HEK293 (cell line): ENCODE measurements at regions not wholly inside any gene's neighbourhood (a gene's known extent, or its start where the extent isn't known, plus 50 kb on each side); places are given as distances from the start of the nearest gene placed in this dataset.

Source experiments
- CTCF ChIA-PET: fragments of 350-600 bp; formaldehyde crosslinking; extraction: SDS; loops from one replicate; lab custom pipeline; 2021; ENCODE audit warnings: antibody characterized with exemption; lab: Yijun Ruan, JAX
- POLR2A ChIA-PET: fragments of 300-600 bp; formaldehyde crosslinking; extraction: SDS; loops from one replicate; lab custom pipeline; 2020; ENCODE audit warnings: antibody characterized with exemption, inconsistent platforms; lab: Yijun Ruan, JAX
- H3K27ac ChIP-seq: fragments of 200-500 bp; sonication (Bioruptor generic); 2 replicates; pipeline ENCODE4 v1.5.1; 2014; ENCODE audit warnings: low read depth, low read length, control low read depth, inconsistent platforms; ENCODE audit errors: extremely low read depth
- H3K36me3 ChIP-seq, 2 experiments: fragments of 200-500 bp in 1 of 2; sonication (Bioruptor generic) in 1 of 2; 1 replicate in 1 of 2; 2 replicates in 1 of 2; pipeline ENCODE4 v1.5.1; 2014 to 2017; ENCODE audit warnings: inconsistent platforms in 2 of 2, low read length in 2 of 2; ENCODE audit not compliant: control insufficient read depth in 2 of 2, insufficient read depth in 1 of 2
- H3K4me1 ChIP-seq: fragments of 200-500 bp; sonication (Bioruptor generic); 2 replicates; pipeline ENCODE4 v1.5.1; 2014; ENCODE audit warnings: mild to moderate bottlenecking, low read length, inconsistent platforms; ENCODE audit not compliant: control insufficient read depth, insufficient read depth
- H3K4me3 ChIP-seq: 2 replicates; pipeline ENCODE4 v1.5.1; 2011; ENCODE audit warnings: low read depth, mild to moderate bottlenecking, control low read depth, low read length, moderate library complexity
- H3K9me3 ChIP-seq: fragments of 200-500 bp; sonication (Bioruptor generic); 2 replicates; pipeline ENCODE4 v1.5.1; 2014; ENCODE audit warnings: low read depth, low read length, inconsistent platforms; ENCODE audit not compliant: control insufficient read depth, insufficient read depth
- BCL11A ChIP-seq: fragments of 450-650 bp; formaldehyde crosslinking; IDR thresholded peaks from 2 replicates; pipeline ENCODE4 v1.5.1; 2016; ENCODE audit warnings: low read depth, missing biosample characterization, missing genetic modification characterization
- BCL6B ChIP-seq: fragments of 450-650 bp; formaldehyde crosslinking; IDR thresholded peaks from 2 replicates; pipeline ENCODE4 v1.5.1; 2017; ENCODE audit warnings: missing biosample characterization, missing genetic modification characterization
- HOXC10 ChIP-seq: sonication (generic); formaldehyde crosslinking; IDR thresholded peaks from 2 replicates; pipeline ENCODE4 v1.8.1; 2023; ENCODE audit warnings: mild to moderate bottlenecking, missing genetic modification reagents
- PRDM1 ChIP-seq: fragments of 450-650 bp; formaldehyde crosslinking; IDR thresholded peaks from 2 replicates; pipeline ENCODE4; 2016; ENCODE audit warnings: missing biosample characterization, missing genetic modification characterization
- SETDB1 ChIP-seq: IDR thresholded peaks from one replicate; pipeline ENCODE4 v1.6.1; 2017; ENCODE audit warnings: mild to moderate bottlenecking, low read length, moderate library complexity, mixed read lengths; ENCODE audit not compliant: insufficient read length
- TCF7L2 ChIP-seq: IDR thresholded peaks from 2 replicates; pipeline ENCODE4 v1.6.1; 2011; ENCODE audit warnings: low read depth, mild to moderate bottlenecking, inconsistent platforms, low read length, moderate library complexity, borderline replicate concordance
- ZBTB48 ChIP-seq: fragments of 450-650 bp; formaldehyde crosslinking; IDR thresholded peaks from 2 replicates; pipeline ENCODE4 v1.5.1; 2016; ENCODE audit warnings: missing biosample characterization, missing genetic modification characterization
- ZBTB8A ChIP-seq: fragments of 450-650 bp; formaldehyde crosslinking; IDR thresholded peaks from 2 replicates; pipeline ENCODE4 v1.5.1; 2016; ENCODE audit warnings: missing biosample characterization, missing genetic modification characterization
- ZFP69B ChIP-seq: fragments of 450-650 bp; formaldehyde crosslinking; IDR thresholded peaks from 2 replicates; pipeline ENCODE4 v1.5.1; 2016; ENCODE audit warnings: missing biosample characterization, missing genetic modification characterization
- ZNF138 ChIP-seq: fragments of 450-650 bp; formaldehyde crosslinking; IDR thresholded peaks from 2 replicates; pipeline ENCODE4 v1.5.1; 2016; ENCODE audit warnings: missing biosample characterization, missing genetic modification characterization, borderline replicate concordance
- ZNF2 ChIP-seq: fragments of 450-650 bp; formaldehyde crosslinking; IDR thresholded peaks from 2 replicates; pipeline ENCODE4 v1.5.1; 2016; ENCODE audit warnings: missing biosample characterization, missing genetic modification characterization
- ZNF24 ChIP-seq: fragments of 450-650 bp; formaldehyde crosslinking; IDR thresholded peaks from 2 replicates; pipeline ENCODE4 v1.5.1; 2016; ENCODE audit warnings: missing biosample characterization, missing genetic modification characterization
- ZNF37A ChIP-seq: fragments of 450-650 bp; IDR thresholded peaks from 2 replicates; pipeline ENCODE4 v1.5.1; 2018; ENCODE audit warnings: missing biosample characterization, missing genetic modification characterization
- ZNF449 ChIP-seq: fragments of 450-650 bp; formaldehyde crosslinking; IDR thresholded peaks from 2 replicates; pipeline ENCODE4 v1.5.1; 2017; ENCODE audit warnings: missing biosample characterization, mild to moderate bottlenecking, missing genetic modification characterization, moderate library complexity
- ZNF521 ChIP-seq: fragments of 450-650 bp; formaldehyde crosslinking; IDR thresholded peaks from 2 replicates; pipeline ENCODE4 v1.5.1; 2017; ENCODE audit warnings: missing biosample characterization, mild to moderate bottlenecking, missing genetic modification characterization
- ZNF544 ChIP-seq: fragments of 450-650 bp; formaldehyde crosslinking; IDR thresholded peaks from 2 replicates; pipeline ENCODE4 v1.5.0; 2017; ENCODE audit warnings: missing biosample characterization, missing genetic modification characterization
- ZNF561 ChIP-seq: fragments of 450-650 bp; IDR thresholded peaks from 2 replicates; pipeline ENCODE4 v1.5.1; 2018; ENCODE audit warnings: missing biosample characterization, missing genetic modification characterization, borderline replicate concordance
- ZNF624 ChIP-seq: fragments of 450-650 bp; formaldehyde crosslinking; IDR thresholded peaks from 2 replicates; pipeline ENCODE4 v1.5.1; 2017; ENCODE audit warnings: missing biosample characterization, missing genetic modification characterization
- ZNF626 ChIP-seq: fragments of 450-650 bp; sonication (Bioruptor Pico); formaldehyde crosslinking; IDR thresholded peaks from 2 replicates; pipeline ENCODE4 v1.5.1; 2018; ENCODE audit warnings: missing biosample characterization, missing genetic modification characterization, inconsistent platforms
- ZNF639 ChIP-seq: fragments of 450-650 bp; formaldehyde crosslinking; IDR thresholded peaks from 2 replicates; pipeline ENCODE4 v1.5.1; 2016; ENCODE audit warnings: missing biosample characterization, missing genetic modification characterization
- ZNF660 ChIP-seq: fragments of 450-650 bp; IDR thresholded peaks from 2 replicates; pipeline ENCODE4 v1.5.1; 2018; ENCODE audit warnings: missing biosample characterization, mild to moderate bottlenecking, missing genetic modification characterization
- ZNF704 ChIP-seq: fragments of 450-650 bp; formaldehyde crosslinking; IDR thresholded peaks from 2 replicates; pipeline ENCODE4 v1.5.1; 2016; ENCODE audit warnings: missing biosample characterization, missing genetic modification characterization
- ZNF747 ChIP-seq: fragments of 450-650 bp; formaldehyde crosslinking; IDR thresholded peaks from 2 replicates; pipeline ENCODE4 v1.5.1; 2016; ENCODE audit warnings: missing biosample characterization, missing genetic modification characterization
- ZNF768 ChIP-seq: fragments of 450-650 bp; formaldehyde crosslinking; IDR thresholded peaks from 2 replicates; pipeline ENCODE4 v1.5.1; 2018; ENCODE audit warnings: missing biosample characterization, mild to moderate bottlenecking, missing genetic modification characterization
- ZNF792 ChIP-seq: fragments of 450-650 bp; formaldehyde crosslinking; IDR thresholded peaks from 2 replicates; pipeline ENCODE4 v1.5.1; 2016; ENCODE audit warnings: missing biosample characterization, missing genetic modification characterization
- ZNF837 ChIP-seq: fragments of 450-650 bp; formaldehyde crosslinking; IDR thresholded peaks from 2 replicates; pipeline ENCODE4 v1.5.1; 2016; ENCODE audit warnings: missing biosample characterization, missing genetic modification characterization

- no peak for TF ChIP-seq ZNF37A (tag by site-specific recombination)
- no peak for TF ChIP-seq ZNF521
- TF ChIP-seq ZNF624 (tag by site-specific recombination) = no peak
- no peak for TF ChIP-seq ZNF24
- TF ChIP-seq ZNF138 (tag by site-specific recombination) = no peak
- no peak for TF ChIP-seq ZNF561 (tag by site-specific recombination)
- TF ChIP-seq ZBTB48 (tag by site-specific recombination) = no peak
- TF ChIP-seq ZNF660 (tag by site-specific recombination) = no peak
- TF ChIP-seq ZNF747 (tag by site-specific recombination) = no peak
- no peak for TF ChIP-seq ZNF639 (tag by site-specific recombination)
- no peak for TF ChIP-seq ZNF792 (tag by site-specific recombination)
These were observed 111.9 kb upstream of the EFNA5 start (continued) for GRCh38 chr5:107782561-107783169.

- TF ChIP-seq SETDB1 = peak; percentile 79
- TF ChIP-seq ZNF837 (tag by site-specific recombination) = no peak
- H3K36me3 ChIP-seq = no peaks in the 10 kb centered on the region
- CTCF ChIA-PET = interaction anchor here (0.7 to 0.8 kb wide), 2 partner anchors 19 to 366 kb away, joined by 3 read pairs; no protein-coding TSS in a partner anchor
- H3K4me3 ChIP-seq = no peak overlapping the region
- no peak overlapping the region for H3K27ac ChIP-seq
- POLR2A ChIA-PET = no interaction called here
- peaks cover 3% of the 10 kb centered on the region; the same call in 1 of the 2 replicates for H3K4me1 ChIP-seq
- no peaks in the 10 kb centered on the region for H3K9me3 ChIP-seq
These were observed 110.7 kb upstream of the EFNA5 start for GRCh38 chr5:107781451-107781850.

GRCh38 chr5:107779437-107779836 lies 108.7 kb upstream of the EFNA5 start:
- ChIA-PET CTCF (interaction anchor here (0.5 kb wide), 1 partner anchor 17 kb away, joined by 3 read pairs; no protein-coding TSS in a partner anchor), POLR2A (no interaction called here)
- H3K27ac ChIP-seq = no peak overlapping the region
- H3K9me3 ChIP-seq = no peaks in the 10 kb centered on the region
- peaks cover 3% of the 10 kb centered on the region; the same call in 1 of the 2 replicates for H3K4me1 ChIP-seq
- no peaks in the 10 kb centered on the region for H3K36me3 ChIP-seq
- no peak overlapping the region for H3K4me3 ChIP-seq
- TF ChIP-seq ZNF449 (tag by site-specific recombination) = peak; percentile 85
- no peak for TF ChIP-seq ZNF544 (tag by site-specific recombination)

- POLR2A ChIA-PET = no interaction called here
- CTCF ChIA-PET = no interaction called here
- no peak overlapping the region for H3K27ac ChIP-seq
- no peak for TF ChIP-seq TCF7L2
- no peak for TF ChIP-seq ZNF768 (tag by site-specific recombination)
- TF ChIP-seq ZNF2 (tag by site-specific recombination) = no peak
- TF ChIP-seq ZNF704 = no peak
- TF ChIP-seq HOXC10 (CRISPR knock-in tag) = no peak
- TF ChIP-seq ZFP69B (tag by site-specific recombination) = no peak
- TF ChIP-seq PRDM1 (tag by site-specific recombination) = no peak
- no peak for TF ChIP-seq BCL11A (tag by site-specific recombination)
- TF ChIP-seq BCL6B (tag by site-specific recombination) = no peak
- no peak for TF ChIP-seq ZNF626 (tag by site-specific recombination)
- TF ChIP-seq ZBTB8A (tag by site-specific recombination) = no peak
These were observed 107.9 kb upstream of the EFNA5 start for GRCh38 chr5:107778647-107779046.

More at GRCh38 chr5:107778647-107779046, 107.9 kb upstream of the EFNA5 start:
- peaks cover 3% of the 10 kb centered on the region; the same call in 1 of the 2 replicates for H3K4me1 ChIP-seq
- no peaks in the 10 kb centered on the region for H3K9me3 ChIP-seq
- H3K4me3 ChIP-seq = no peak overlapping the region
- no peaks in the 10 kb centered on the region for H3K36me3 ChIP-seq
